Skeletal muscle satellite cell (primary cell): ENCODE measurements at regions not wholly inside any gene's neighbourhood (a gene's known extent, or its start where the extent isn't known, plus 50 kb on each side); places are given as distances from the start of the nearest gene placed in this dataset.
"Not testable (repeated sequence)": the region's sequence is repeated elsewhere in the genome, so short reads cannot be mapped to it uniquely, and the experiment has no call there.

Source experiments
- H3K27me3 ChIP-seq: 2 replicates; pipeline ENCODE4 v1.7.0; 2013; ENCODE audit warnings: low read length; ENCODE audit not compliant: control insufficient read depth, insufficient read depth
- H3K36me3 ChIP-seq: 2 replicates; pipeline ENCODE4 v1.7.0; 2013; ENCODE audit warnings: mild to moderate bottlenecking, control low read depth, low read length; ENCODE audit not compliant: insufficient read depth
- H3K4me1 ChIP-seq: 2 replicates; pipeline ENCODE4 v1.7.0; 2013; ENCODE audit warnings: low read length; ENCODE audit not compliant: control insufficient read depth, insufficient read depth
- H3K4me2 ChIP-seq: 2 replicates; pipeline ENCODE4 v1.7.0; 2013; ENCODE audit warnings: mild to moderate bottlenecking, low read length
- H3K4me3 ChIP-seq: 2 replicates; pipeline ENCODE4 v1.7.0; 2013; ENCODE audit warnings: low read length
- H3K9ac ChIP-seq: 2 replicates; pipeline ENCODE4 v1.7.0; 2013; ENCODE audit warnings: mild to moderate bottlenecking, low read depth, low read length, moderate library complexity
- H3K9me3 ChIP-seq: replicated peaks from 2 replicates; pipeline ENCODE4 v1.7.0; 2013; ENCODE audit warnings: mild to moderate bottlenecking, control low read depth, low read length

GRCh38 chr6:125640441-125641150 is 108.8 kb upstream of the HEY2 start:
- H3K9me3 ChIP-seq, result no peaks in the 10 kb centered on the region
- H3K9ac ChIP-seq, result no peak overlapping the region
- H3K4me3 ChIP-seq, result no peak overlapping the region
- no peaks in the 10 kb centered on the region for H3K36me3 ChIP-seq
- no peak overlapping the region for H3K4me2 ChIP-seq
- no peaks in the 10 kb centered on the region for H3K27me3 ChIP-seq
- H3K4me1 ChIP-seq, result no peaks in the 10 kb centered on the region

- not testable (repeated sequence) for H3K27me3 ChIP-seq, H3K4me3 ChIP-seq, H3K9ac ChIP-seq, H3K4me1 ChIP-seq, H3K4me2 ChIP-seq, H3K9me3 ChIP-seq, H3K36me3 ChIP-seq
These were observed 105.3 kb upstream of the HEY2 start for GRCh38 chr6:125643967-125644661.

DNA sequence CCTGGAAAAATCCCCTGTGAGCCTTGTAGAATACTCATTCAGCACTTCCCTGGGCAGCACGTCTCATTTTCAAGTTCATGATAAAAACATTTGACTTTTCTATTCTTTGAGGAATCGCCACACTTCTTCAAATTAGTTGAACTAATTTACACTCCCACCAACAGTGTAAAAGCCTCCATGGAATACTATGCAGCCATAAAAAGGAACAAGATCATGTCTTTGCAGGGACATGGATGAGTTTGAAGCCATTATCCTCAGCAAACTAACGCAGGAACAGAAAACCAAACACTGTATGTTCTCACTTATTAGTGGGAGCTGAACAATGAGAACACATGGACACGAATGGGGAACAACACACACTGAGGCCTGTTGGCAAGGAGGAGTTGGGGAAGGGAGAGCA is 102.0 kb upstream of the HEY2 start:
- Histone ChIP-seq H3K4me1 (no peaks in the 10 kb centered on the region), H3K9ac (no peak overlapping the region), H3K27me3 (no peaks in the 10 kb centered on the region), H3K36me3 (no peaks in the 10 kb centered on the region), H3K4me3 (no peak overlapping the region), H3K4me2 (no peak overlapping the region), H3K9me3 (no peaks in the 10 kb centered on the region)

- H3K4me1 ChIP-seq, H3K4me3 ChIP-seq, H3K9ac ChIP-seq, H3K9me3 ChIP-seq, H3K36me3 ChIP-seq, H3K4me2 ChIP-seq, H3K27me3 ChIP-seq: not testable (repeated sequence)
These were observed 95.7 kb upstream of the HEY2 start for GRCh38 chr6:125653752-125654151.

DNA sequence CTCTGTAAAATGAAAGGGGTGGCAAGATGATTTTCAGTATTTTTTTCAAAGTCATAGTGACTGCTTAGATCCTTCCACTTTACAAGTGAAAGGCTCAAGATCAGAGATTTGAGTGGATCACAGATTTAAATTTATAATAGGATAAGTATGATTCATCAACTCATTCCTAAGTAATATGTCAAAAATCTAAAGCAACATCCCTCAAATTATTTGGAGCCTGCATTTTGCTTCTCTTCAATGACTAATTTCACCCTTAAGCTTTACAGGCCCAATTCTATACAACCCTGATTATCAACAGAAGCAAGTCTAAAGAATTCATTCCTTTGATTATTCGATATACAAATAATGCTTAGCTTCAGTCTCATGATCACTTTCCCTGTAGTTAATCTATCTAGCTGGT is 93.9 kb upstream of the HEY2 start:
- Histone ChIP-seq H3K4me3 (no peak overlapping the region), H3K4me1 (peaks cover 4% of the 10 kb centered on the region), H3K27me3 (no peaks in the 10 kb centered on the region)

GRCh38 chr6:125656287-125656870 is 93.1 kb upstream of the HEY2 start:
- Histone ChIP-seq H3K36me3 (no peaks in the 10 kb centered on the region), H3K9me3 (no peaks in the 10 kb centered on the region), H3K9ac (no peak overlapping the region), H3K27me3 (no peaks in the 10 kb centered on the region), H3K4me3 (no peak overlapping the region), H3K4me2 (no peak overlapping the region), H3K4me1 (peaks cover 4% of the 10 kb centered on the region)

More for the DNA sequence above, 93.9 kb upstream of the HEY2 start:
- H3K9me3 ChIP-seq, result no peaks in the 10 kb centered on the region
- H3K9ac ChIP-seq, result no peak overlapping the region
- H3K36me3 ChIP-seq, result no peaks in the 10 kb centered on the region
- no peak overlapping the region for H3K4me2 ChIP-seq

DNA sequence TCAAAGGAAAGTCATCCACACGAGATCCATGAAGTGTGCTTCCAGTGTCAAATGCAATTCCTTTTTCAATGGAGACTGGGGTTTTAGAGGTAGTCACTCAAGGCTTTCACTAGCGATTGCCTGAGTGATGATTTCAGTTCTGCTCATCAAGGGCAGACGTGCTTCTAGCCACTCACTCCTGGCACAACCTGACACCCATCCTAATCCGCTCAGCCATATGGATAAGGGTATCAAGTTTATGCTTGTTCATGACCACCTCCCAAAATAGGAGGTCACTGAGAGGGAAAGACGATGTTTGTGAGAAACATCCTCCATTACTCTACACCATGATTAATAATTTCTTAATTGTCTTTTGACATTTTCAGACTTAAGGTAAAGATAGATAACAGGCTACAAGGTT is 91.3 kb upstream of the HEY2 start:
- H3K4me1 ChIP-seq, result peaks cover 4% of the 10 kb centered on the region
- H3K27me3 ChIP-seq, result no peaks in the 10 kb centered on the region

GRCh38 chr6:125658759-125659431 is 90.5 kb upstream of the HEY2 start:
- no peak overlapping the region for H3K9ac ChIP-seq
- peaks cover 4% of the 10 kb centered on the region for H3K4me1 ChIP-seq
- H3K36me3 ChIP-seq, result no peaks in the 10 kb centered on the region
- H3K4me2 ChIP-seq, result no peak overlapping the region
- no peak overlapping the region for H3K4me3 ChIP-seq
- H3K9me3 ChIP-seq, result no peaks in the 10 kb centered on the region
- no peaks in the 10 kb centered on the region for H3K27me3 ChIP-seq

More for the DNA sequence above, 91.3 kb upstream of the HEY2 start:
- Histone ChIP-seq H3K9me3 (no peaks in the 10 kb centered on the region), H3K4me3 (no peak overlapping the region), H3K9ac (no peak overlapping the region), H3K4me2 (no peak overlapping the region), H3K36me3 (no peaks in the 10 kb centered on the region)

DNA sequence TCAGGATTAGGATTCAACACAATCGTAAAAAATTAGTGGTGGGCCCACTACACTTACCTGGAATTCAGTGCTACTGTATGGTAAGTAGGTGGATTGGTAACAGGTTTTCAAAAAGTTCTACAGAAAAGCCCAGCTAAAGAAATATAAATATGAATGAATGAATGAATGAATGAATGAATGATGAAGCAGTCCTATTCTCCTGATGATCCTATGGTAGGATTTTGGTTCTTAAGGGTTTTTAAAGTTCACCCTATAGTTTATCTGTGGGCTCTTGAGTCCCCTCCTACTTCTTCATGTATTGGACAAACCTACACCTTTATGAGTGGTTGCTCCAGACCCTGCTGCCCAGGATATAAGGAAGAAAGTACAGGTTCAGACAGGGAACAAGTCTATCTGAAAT is 89.5 kb upstream of the HEY2 start:
- no peaks in the 10 kb centered on the region for H3K27me3 ChIP-seq
- H3K4me1 ChIP-seq, result peaks cover 4% of the 10 kb centered on the region
- no peak overlapping the region for H3K4me2 ChIP-seq
- H3K4me3 ChIP-seq, result no peak overlapping the region
- no peak overlapping the region for H3K9ac ChIP-seq
- H3K36me3 ChIP-seq, result no peaks in the 10 kb centered on the region
- no peaks in the 10 kb centered on the region for H3K9me3 ChIP-seq

GRCh38 chr6:125662296-125662695 is 87.1 kb upstream of the HEY2 start:
- no peak overlapping the region for H3K4me3 ChIP-seq
- peaks cover 4% of the 10 kb centered on the region for H3K4me1 ChIP-seq
- H3K4me2 ChIP-seq, result no peak overlapping the region
- no peaks in the 10 kb centered on the region for H3K27me3 ChIP-seq
- H3K9ac ChIP-seq, result no peak overlapping the region
- no peaks in the 10 kb centered on the region for H3K36me3 ChIP-seq
- no peaks in the 10 kb centered on the region for H3K9me3 ChIP-seq

GRCh38 chr6:125665295-125665814 is 84.1 kb upstream of the HEY2 start:
- H3K4me1 ChIP-seq, result no peaks in the 10 kb centered on the region
- no peak overlapping the region for H3K9ac ChIP-seq
- H3K4me2 ChIP-seq, result no peak overlapping the region

More at GRCh38 chr6:125665295-125665814, 84.1 kb upstream of the HEY2 start:
- Histone ChIP-seq H3K9me3 (no peaks in the 10 kb centered on the region), H3K4me3 (no peak overlapping the region), H3K27me3 (peaks cover 5% of the 10 kb centered on the region), H3K36me3 (no peaks in the 10 kb centered on the region)
